ENCODE measurements at regions not wholly inside any gene's neighbourhood (a gene's known extent, or its start where the extent isn't known, plus 50 kb on each side); places are given as distances from the start of the nearest gene placed in this dataset.

DNA sequence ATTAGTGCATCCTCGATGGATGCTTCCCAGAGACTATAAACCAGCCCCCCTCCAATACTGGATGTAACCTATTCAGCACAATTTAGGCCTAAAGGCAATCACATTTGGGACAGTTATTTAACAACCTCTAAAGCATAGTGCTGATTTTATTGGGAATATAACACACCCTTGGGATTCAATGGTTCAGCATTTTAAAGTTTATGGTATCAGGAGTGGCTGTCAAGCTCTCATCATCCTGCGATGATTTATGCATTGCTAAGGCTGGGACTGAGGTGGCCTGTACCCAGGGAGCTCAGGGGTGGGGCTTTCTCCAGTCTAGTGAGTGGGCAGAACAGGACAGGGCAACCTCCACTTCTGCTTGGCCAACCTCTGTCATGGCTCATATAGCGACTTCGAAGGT lies 464.9 kb downstream of the INHBA start:
- DNase-seq: no peak

DNA sequence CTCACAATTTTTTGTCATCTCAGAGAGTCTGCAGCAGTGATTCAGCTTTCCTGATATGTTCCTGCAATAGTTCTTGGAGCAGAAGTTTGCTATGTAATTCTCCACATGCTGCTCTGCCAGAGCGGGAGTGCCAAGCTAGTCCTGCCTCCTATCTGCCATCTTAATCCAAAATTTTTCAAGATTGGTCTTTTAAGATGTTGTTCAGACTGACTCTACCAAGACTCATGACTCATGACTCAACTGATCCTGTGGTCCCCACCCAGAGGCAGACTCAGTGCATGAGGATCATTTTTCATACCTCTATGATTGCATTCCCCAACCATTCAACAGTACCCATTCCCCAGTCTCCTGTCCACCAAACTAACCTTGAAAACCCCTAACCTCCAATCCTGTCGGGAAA lies 470.8 kb downstream of the INHBA start:
- DNase-seq: no peak

DNA sequence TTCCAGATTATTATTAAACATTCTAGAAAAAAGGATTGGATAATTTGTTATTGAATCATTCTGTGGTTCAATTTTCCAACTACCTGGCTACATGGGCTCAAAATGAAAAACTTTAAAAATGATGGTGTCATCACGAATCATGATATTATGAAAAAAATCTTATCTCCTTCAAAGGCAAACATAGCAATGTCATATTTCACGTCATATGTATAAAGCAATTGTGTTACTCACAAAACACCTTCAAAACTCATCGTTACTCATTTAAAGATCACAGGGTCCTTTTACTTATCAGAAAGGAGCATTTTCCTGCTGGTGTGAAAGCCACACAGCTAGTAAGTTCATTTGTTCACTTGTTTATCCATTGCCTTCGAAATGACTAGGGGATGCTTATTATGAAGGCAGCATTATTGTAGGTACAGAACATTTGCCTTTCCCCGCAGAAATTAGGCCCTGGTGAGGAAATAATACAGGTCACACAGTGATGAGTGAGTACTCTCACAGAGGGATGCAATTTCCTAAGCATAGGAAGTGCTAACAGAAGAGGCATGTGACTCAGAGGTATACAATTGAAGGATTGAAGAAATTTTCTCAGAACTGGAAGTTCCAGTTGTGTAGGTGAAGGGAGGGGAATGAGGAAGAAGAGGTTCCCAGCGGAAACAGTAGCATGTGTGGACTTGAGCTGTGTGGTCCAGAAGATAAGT lies 478.7 kb downstream of the INHBA start:
- peak; percentile 14 for DNase-seq

DNA sequence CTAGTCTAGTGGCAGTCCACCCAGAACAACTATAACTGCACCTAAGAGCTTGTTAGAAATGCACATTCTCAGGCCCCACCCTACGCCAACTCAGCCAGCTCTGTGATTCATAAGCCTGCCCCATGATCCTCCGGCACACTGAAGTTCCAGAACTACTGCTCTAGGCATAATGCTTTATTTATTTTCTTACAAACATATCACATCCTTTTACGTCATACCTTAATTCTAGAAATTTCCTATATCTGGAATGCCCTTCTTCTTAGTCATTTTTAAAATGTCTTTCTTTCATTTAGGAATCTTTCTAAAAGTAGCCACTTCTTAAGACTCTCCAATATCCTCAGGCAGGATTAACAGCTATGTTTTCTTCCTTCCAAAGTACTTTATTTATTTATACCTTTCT lies 480.1 kb downstream of the INHBA start:
- DNase-seq: no peak

DNA sequence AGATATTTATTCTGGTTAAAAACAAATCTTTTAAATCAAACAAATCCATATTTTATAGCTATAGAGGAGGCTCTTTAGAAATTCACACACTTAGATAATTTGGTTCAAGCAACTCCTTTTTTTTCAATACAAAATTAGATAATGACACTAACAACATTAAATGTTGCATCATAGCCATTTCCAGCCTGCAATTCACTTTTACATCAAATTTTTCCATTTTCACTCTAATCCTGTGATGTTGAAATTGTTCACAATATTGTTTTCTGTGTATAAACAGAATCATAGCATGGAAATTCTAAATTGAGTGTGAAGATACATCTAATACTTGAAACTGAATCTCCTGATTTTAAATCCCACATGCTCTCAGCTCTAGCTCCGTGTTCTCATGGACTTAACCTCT lies 482.6 kb downstream of the INHBA start:
- DNase-seq: no peak

DNA sequence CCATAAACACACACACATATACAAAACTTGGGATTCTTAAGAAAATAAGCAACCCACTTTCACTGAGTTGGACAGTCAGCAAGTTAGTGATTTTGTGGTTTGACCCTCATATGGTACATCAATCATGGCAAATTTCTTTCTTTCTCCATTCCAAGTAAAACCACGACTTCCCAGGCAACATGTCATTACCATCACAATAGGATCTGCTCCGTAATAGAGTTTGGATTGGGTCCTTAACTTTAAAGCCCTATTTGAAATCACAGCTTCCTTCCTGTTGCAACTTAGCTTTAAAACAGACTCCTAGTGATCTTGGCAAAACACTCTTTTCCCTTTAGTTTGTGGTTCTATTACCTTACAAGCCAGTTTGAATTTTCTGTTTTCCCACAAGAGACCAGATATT lies 483.6 kb downstream of the INHBA start:
- no peak for DNase-seq

DNA sequence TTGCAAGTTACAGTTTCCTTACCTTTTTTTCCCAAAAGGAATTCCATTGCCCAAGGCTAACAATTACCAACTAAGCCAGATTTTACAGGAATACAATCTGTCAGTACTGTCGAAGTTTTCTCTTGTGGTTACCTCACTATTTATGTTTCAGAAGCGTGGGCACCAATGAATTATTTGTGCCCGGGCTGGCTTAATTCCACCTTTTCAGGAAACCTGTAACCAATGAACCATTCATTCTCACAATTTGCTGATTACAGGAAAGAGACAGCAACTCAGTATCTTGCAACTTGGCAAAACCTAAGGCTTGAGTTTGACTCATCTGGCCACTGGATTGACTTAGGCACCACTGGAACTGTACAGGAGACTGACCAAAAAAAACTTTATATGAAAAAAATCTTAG lies 485.6 kb downstream of the INHBA start:
- no peak for DNase-seq

DNA sequence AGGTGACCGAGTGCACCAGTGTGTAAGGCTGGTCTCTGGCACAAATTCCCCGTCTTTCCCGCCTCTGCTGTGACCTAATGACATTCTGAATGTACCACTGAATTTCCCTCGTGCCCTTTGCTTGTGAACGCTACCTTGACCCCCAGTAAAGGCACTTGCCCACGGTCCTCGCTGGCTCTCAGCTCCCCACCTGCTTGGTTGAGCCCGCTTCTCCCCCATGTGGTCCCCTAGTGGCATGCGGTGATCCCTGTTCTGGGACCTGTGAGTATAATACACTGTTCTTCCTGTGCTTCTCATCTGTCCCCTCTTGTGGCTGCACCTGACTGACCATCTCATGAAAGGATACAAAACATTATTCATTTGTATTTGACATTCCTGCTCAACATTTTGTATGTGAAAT lies 495.7 kb downstream of the INHBA start:
- no peak for DNase-seq

DNA sequence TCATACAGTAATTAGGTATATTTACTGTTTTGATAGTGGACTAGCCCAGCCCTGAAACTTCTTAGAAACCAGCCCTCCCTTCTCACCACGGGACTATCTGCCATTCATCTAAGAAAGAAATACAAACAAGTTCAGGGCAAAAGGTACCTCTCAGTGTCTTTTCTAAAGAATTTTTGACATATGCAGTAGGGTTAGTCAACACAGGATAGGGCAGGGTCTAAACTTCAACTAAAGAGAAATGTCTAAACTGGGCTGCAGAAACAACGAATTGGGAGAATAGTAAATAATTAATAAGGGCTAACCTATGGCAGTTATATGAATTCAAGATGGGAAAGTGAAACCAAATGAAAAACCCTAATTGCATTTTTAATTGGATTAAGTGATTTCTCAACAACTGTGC lies 496.6 kb downstream of the INHBA start:
- DNase-seq: no peak

DNA sequence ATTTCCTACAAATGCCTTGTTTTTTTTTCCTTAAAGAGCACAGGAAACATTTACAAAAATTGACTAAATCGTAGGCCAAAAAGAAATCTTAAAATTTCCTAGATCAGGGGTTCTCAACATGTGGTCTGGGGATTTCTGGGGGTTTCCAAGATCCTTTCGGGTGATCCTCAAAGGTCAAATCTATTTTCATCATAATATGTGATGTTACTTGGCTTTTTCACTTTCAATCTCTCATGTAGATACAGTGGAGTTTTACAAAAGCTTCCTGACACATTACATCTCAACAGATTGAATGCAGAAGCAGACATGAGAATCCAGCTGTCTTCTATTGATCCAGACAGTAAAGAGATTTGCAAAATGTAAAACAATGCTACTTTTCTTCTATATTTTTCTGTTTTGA lies 497.3 kb downstream of the INHBA start:
- no peak for DNase-seq

DNA sequence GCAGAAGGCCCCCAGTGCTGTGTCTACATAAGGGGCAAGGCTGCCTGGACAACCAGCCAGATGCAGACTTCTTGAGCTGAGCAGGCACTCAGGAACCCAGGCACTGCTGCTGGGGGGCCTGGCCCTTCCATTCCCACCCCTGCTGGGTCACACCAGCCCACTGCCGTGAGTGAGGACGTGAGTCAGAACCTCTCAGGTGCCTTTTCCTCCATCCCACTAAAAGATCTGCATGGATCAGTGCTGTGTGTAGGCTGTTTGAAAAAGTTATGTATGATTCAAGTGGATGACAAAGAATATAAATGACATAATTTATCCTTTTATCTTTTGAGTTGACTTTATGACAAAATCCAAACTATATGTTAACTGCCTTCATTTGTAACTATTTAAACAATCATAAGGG lies 499.3 kb downstream of the INHBA start:
- no peak for DNase-seq

DNA sequence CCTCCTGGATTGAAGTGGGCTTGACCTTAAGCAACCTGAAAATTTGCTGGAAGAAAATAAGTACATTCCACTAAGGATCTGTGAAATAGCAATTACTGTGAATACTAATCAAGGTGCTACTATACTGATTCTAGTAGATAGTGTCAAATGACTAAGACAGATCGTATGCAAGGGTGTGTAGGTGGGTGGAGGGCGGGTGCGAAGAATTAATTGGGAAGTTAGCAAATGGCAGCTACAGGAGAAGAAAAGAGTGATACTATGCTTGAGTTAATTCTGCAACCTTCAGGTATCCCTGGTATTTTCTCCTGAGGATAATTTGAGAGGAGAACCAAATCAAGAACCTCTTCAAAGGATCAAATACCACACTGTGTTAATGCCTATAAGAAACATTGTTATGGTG lies 501.9 kb downstream of the INHBA start:
- no peak for DNase-seq

DNA sequence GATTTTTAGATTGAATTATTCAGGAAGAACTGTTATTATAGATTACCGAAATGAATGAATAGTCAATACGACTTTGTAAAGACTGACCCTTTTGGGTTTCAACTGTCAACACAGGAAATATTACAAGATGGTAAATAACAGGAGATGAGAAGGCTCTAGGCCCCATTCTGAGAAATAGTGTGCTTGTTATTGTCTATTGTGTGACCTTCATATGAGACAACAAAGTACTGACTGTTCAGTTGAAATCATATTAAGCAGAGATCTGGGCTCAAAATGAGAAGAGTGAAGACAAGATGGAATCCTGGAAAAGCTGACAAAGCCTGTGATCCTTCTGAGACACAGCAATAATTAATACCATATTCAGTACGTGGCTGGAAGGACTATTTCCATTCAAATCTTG lies 503.8 kb downstream of the INHBA start:
- no peak for DNase-seq

DNA sequence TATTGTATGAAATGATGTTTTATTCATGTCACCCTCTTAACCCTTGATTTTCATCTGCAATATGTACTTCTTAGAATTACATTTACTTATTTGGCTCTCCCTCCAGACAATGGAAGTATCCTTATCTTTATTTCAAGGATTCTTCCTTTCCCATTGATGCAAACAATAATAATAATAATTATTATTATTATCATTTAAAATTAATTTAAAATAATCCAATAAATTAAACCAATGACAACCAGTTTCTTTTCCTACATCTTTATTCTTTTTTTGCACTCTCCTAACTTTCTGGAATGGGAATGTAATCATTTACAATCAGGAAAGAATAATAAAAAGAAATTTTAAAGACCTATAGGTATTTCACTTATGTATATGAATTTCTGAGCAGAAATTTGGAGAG lies 504.4 kb downstream of the INHBA start:
- DNase-seq: no peak

DNA sequence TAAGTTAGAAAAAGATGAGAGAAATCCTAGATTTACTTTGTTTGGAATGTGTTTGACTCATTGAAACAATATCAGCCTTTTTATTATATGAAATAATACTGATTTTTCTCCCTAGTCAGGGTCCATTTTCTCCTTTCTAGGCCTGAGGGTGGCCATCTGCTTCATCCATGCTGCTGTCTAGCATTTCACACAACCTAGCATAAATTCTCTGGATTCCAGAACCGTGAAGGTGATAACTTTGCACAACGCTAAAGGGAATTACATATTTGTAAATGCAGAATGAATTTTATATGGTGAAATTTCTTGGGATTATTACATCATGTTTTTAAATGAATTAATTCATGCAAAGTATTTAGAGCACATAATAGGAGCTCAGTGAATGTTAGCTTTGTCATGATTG lies 505.1 kb downstream of the INHBA start:
- DNase-seq: no peak

DNA sequence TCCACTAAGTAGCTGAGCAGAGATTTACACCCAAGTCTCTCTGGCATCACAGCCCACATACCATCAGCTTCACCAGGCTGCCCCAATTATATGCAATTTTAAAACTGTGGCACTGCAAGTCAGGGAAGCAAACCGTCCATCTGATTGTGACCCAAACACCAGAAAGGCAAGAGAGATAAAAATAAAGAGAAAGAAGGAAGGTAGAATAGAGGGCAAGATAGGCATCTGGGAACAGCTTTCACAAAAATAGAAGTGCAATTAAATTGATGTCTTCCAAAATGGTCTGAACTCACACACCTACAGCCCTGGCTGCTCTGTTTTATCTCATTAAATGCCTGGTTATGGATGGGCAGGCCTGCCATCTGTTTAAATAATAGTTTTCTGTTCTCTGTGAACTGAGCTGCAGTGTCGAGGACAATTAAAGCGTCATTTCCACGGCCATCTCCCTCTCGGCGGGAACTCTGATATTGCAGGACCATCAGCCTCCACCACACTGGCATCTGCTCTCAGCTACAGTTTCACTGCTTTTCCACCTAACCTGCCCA lies 509.1 kb downstream of the INHBA start:
- DNase-seq: no peak

DNA sequence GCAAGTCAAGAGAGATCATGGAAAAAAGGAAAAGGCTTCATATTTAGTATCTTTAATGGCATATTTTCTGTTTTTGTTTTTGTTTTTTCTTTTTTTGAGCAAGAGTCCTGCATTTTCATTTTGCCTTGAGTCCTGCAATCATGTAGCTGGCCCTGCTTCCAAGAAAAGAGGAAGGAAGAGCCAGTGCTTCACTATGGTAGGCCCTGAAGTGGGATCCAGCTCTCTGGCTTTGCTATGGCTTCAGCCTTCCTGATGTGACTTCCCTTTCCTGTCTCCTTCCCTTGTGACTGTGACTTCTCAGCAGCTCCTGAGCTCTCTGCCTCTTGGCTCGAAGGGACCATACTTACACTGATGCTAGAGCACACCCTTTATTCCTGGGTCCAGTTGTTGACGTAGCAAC lies 512.3 kb downstream of the INHBA start:
- DNase-seq: no peak

DNA sequence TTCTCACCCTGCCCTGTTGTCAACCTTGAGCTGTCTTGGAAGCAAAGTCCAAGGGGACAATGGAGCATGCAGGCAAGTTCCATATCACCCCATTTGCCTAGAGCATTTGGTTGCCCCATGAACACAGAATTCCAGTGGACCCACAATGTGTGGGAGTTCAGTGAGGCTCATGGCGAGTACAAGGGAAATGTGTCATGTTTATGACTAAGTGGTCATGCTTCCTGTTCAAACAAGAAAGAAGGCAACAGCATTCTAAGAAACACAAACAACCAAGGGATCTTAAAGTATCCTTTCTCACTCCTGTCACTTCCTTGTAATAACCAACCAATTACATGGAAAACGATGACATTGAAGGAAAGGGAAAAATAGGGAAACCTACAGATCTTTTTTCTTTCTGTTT lies 513.0 kb downstream of the INHBA start:
- DNase-seq: no peak

DNA sequence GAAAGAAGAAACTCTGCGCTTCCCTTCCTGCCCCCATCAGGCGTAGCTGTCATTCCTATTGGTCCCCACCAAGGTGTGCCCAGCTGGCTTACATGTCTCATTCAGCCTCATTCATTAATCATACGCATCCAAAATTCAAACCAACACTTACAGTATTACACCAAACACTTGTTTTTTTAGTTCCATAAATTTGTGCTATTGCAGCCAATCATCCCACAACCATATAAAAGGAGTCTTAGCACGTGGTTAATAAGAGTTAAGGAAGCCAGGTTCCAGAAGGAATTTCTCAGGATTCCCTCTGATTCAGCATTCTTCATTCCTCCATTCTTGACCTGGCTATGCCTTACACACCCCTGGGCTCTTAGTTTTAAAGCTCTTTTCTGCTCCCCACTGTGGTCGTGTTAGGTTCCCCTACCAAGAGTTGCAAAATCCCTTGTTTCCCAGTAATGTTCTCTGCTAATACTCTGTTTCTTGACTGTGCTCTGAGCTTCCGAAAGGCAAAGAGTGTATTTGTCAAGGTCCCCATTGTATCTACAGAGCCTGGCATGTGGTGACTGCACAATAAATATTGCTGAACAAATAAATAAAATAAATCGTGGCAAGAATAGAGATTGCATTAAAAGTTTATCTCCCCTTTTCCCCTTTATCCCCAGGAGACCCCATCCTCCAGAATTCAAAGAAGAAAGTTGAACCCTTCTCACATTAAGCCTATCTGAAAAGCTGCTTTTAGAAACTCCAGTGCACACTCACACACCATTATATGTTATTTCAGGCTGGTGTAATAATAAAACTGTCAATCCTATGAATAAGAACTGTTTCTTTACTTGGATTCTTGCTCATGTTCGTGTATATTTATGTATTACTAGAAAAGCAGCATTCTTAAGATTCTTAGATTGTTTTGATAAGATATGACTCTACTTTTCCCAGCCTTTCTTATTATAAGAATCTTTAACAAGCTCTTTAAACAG lies 514.4 kb downstream of the INHBA start:
- no peak for DNase-seq

DNA sequence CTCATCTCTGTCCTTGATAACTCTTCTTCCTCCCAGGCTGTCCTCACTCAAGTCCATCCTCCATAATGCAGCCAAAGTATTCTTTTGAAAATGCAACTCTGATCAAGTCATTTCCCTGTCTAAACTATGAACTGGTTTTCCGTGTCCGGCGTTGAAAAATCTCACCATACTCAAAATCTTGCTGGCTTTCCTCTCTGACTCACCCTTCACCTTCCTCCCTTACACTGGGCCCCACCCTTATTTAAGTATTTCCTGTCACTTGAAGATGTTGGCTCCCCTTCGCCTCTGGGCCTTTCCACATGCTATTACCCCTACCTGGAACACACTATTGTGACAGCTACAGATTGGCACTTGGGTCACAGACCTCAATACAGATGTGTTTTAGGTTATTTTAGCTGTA lies 515.6 kb downstream of the INHBA start:
- no peak for DNase-seq

DNA sequence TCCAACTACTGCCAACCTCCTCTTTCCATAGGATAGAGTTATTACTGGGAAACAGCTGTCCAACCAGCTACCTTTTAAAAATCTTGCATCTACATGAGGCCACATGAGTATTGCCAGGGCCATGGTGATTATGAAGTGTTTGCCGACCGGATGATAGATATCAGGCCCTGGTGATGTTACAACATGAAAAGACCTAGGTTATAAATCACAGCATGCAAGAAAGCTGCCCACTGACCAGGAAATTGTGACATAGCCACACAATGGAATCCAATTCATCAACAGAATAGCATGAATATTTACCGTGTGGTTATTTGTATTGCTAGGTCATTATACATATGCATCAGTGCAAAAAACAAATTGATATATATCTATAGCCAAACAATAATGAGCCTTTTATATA lies 517.0 kb downstream of the INHBA start:
- no peak for DNase-seq

DNA sequence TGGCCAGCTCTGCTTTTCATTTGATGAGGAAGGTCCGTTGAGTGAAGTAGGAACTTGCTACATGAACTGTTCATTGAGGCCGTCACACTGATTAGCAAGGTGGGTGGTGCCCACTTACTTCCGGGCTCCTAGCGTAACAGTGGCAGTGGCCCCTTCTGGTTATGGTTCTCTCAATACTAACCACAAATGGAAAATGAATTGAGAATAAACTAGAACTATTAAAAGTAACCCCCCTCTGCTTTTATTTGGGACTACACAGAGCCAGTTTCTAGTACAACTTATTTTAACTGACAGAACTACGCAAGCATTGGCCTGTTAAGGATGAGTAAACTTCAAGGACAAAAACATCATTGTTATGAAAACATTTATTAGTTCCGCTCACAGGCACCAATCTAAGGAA lies 519.1 kb downstream of the INHBA start:
- DNase-seq: no peak

DNA sequence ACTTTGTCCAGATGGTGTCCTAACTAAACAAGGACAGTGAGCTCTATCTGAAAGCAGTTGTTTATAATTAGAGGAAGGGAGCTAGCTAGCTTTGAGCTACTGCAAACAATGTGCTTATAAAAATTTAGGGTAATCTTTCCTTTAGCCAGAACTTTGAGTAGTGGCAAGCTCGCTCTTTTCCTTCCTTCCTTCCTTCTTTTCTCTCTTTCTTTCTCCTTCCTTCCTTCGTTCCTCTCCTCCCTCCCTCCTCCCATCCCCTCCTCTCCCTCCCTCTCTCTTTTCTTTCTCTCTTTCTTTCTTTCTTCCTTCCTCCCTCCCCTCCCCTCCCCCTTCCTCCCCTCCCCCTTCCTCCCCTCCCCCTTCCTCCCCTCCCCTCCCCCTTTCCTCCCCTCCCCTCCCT lies 520.1 kb downstream of the INHBA start:
- no peak for DNase-seq

DNA sequence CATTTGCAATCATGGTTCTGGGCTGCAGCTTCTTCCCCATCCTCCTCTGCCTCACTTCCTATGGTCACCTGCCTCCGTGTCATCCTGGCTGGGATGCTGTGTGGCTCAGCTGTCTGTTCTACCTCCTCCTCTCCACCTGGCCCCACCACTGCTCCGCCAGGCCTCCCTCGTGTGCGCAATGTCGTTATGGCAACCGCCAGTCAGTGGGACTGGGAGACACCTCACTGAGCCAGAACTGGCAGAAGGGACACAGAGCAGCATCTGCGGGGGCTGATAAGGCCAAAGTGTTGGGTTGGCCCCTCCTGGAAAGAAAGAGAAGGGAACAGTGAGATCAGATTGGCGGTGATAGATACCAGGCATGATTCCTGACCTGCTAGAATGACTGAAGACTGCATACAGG lies 527.5 kb downstream of the INHBA start:
- DNase-seq: no peak

Data from tongue (tissue), 1 donor.